Hepatocyte (in vitro differentiated cells): ENCODE measurements at regions not wholly inside any gene's neighbourhood (a gene's known extent, or its start where the extent isn't known, plus 50 kb on each side); places are given as distances from the start of the nearest gene placed in this dataset.

ENCODE experiments used
- CTCF ChIP-seq: fragments of 200-600 bp; sonication (generic); IDR thresholded peaks from 2 replicates; pipeline ENCODE4 v1.5.1; 2016; ENCODE audit warnings: antibody characterized with exemption, mild to moderate bottlenecking; ENCODE audit not compliant: poor library complexity
- EZH2phosphoT487 ChIP-seq: fragments of 200-600 bp; sonication (generic); IDR thresholded peaks from one replicate; pipeline ENCODE4 v1.6.1; 2018; ENCODE audit warnings: antibody characterized with exemption, mild to moderate bottlenecking, low read depth, moderate library complexity; ENCODE audit not compliant: unreplicated experiment, severe bottlenecking

- TF ChIP-seq CTCF = no peak
- no peak for TF ChIP-seq EZH2phosphoT487
These were observed 240.5 kb upstream of the DAAM1 start for GRCh38 chr14:58947814-58948445.
